ENCODE measurements at regions not wholly inside any gene's neighbourhood (a gene's known extent, or its start where the extent isn't known, plus 50 kb on each side); places are given as distances from the start of the nearest gene placed in this dataset.

DNA sequence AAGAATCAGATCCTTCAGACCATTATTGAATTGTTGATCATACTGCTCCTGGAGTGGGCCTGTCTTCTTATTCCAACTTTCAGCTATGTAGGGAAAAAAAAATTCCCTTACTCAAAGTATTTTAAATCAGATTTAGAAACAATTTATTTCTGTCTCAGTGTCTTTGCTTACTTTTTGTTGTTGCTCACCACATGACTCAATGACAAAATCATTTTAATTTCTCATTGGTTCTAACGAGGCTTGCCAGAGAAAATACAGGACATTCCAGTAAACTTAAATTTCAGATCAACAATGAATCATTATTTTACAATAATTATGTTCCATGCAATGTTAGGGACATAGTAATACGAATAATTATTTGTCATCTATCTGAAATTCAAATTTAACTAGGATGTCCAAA, 748.5 kb upstream of the CBLB start:
- no peak for DNase-seq
- no peak for TF ChIP-seq POLR2A (IDR thresholded peaks at IDR 0.05)
- TF ChIP-seq, protein P1, sequence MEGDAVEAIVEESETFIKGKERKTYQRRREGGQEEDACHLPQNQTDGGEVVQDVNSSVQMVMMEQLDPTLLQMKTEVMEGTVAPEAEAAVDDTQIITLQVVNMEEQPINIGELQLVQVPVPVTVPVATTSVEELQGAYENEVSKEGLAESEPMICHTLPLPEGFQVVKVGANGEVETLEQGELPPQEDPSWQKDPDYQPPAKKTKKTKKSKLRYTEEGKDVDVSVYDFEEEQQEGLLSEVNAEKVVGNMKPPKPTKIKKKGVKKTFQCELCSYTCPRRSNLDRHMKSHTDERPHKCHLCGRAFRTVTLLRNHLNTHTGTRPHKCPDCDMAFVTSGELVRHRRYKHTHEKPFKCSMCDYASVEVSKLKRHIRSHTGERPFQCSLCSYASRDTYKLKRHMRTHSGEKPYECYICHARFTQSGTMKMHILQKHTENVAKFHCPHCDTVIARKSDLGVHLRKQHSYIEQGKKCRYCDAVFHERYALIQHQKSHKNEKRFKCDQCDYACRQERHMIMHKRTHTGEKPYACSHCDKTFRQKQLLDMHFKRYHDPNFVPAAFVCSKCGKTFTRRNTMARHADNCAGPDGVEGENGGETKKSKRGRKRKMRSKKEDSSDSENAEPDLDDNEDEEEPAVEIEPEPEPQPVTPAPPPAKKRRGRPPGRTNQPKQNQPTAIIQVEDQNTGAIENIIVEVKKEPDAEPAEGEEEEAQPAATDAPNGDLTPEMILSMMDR (IDR thresholded peaks at IDR 0.05): no peak

DNA sequence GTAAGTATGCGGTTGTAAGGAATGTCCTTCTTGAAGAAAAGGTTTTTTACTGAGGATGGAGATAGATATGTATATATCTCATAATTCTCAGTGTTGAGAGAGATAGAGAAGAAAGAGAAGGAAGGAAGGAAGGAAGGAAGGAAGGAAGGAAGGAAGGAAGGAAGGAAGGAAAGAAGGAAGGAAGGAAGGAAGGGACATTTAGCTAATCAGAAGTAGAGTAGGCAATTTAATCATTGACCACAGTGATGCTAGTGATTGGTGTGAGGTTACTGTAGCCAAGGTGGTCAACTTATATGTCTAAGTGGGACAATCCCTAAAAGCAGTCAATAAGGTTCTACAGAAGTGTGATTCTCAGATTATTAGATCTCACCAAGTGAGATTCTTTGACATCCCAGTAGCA, 751.8 kb upstream of the CBLB start:
- Histone ChIP-seq H3K27ac (no peak overlapping the region), H3K9me3 (no peaks in the 10 kb centered on the region), H3K4me3 (no peak overlapping the region), H3K4me1 (no peaks in the 10 kb centered on the region), H3K36me3 (no peaks in the 10 kb centered on the region), H3K27me3 (no peaks in the 10 kb centered on the region)
- no peak for DNase-seq
- intact Hi-C loops (cut with DNase I; ENCODE audit: low total_unique reads): no loop called here
- no peak for TF ChIP-seq POLR2A (IDR thresholded peaks at IDR 0.05)
- TF ChIP-seq, protein P1 (IDR thresholded peaks at IDR 0.05): no peak

More for the DNA sequence above, 748.5 kb upstream of the CBLB start:
- no peak overlapping the region for H3K27ac ChIP-seq
- H3K4me1 ChIP-seq: no peaks in the 10 kb centered on the region
- H3K36me3 ChIP-seq: no peaks in the 10 kb centered on the region
- H3K4me3 ChIP-seq: no peak overlapping the region
- intact Hi-C loops (cut with DNase I; ENCODE audit: low total_unique reads): no loop called here
- no peaks in the 10 kb centered on the region for H3K9me3 ChIP-seq
- no peaks in the 10 kb centered on the region for H3K27me3 ChIP-seq

DNA sequence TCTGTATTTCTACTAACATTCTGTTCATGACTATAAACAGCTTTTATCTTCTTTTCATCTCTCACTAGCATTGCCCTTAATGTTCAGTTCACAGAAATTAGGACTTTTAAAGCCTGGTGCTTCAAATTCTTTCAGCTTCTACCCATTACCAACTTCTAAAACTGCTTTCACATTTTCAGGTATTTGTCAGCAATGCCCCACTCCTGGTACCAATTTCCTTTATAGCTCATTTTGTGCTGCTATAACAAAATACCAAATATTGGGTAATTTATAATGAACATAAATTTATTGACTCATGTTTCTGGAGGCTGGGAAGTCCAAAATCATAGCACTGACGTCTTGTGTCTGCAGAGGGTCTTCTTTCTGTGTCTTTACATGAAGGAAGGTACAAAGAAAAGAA, 753.1 kb upstream of the CCDC54 start:
- Histone ChIP-seq H3K9me3 (no peaks in the 10 kb centered on the region), H3K36me3 (no peaks in the 10 kb centered on the region), H3K27ac (no peak overlapping the region), H3K4me1 (no peaks in the 10 kb centered on the region), H3K27me3 (no peaks in the 10 kb centered on the region), H3K4me3 (no peak overlapping the region)
- intact Hi-C loops (cut with DNase I; ENCODE audit: low total_unique reads): no loop called here
- no peak for DNase-seq
- TF ChIP-seq POLR2A (IDR thresholded peaks at IDR 0.05): no peak
- TF ChIP-seq, protein P1 (IDR thresholded peaks at IDR 0.05): no peak

DNA sequence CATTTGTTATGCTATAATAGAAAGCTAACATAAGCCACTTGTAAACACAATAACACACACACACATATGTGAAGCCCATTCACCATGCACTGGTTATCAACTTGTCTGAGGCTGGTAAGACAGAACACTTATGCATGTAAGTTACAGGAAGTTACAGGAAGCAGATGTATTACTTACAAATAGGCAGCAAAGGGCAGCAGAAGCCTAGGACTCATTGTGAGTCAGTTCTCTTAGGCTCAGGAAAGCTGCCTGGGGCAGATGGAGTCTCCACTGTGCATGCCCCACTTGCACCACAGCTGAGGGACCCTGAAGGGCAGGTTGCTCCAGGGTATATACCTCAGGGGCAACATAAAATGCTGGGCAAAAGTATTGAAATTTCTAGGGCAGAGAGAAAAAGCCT, 748.8 kb upstream of the CCDC54 start:
- Histone ChIP-seq H3K9me3 (no peaks in the 10 kb centered on the region), H3K36me3 (no peaks in the 10 kb centered on the region), H3K4me1 (no peaks in the 10 kb centered on the region), H3K27me3 (no peaks in the 10 kb centered on the region), H3K4me3 (no peak overlapping the region), H3K27ac (no peak overlapping the region)
- no peak for TF ChIP-seq POLR2A (IDR thresholded peaks at IDR 0.05)
- TF ChIP-seq, protein P1 (IDR thresholded peaks at IDR 0.05): no peak
- no peak for DNase-seq
- intact Hi-C loops (cut with DNase I; ENCODE audit: low total_unique reads): no loop called here

DNA sequence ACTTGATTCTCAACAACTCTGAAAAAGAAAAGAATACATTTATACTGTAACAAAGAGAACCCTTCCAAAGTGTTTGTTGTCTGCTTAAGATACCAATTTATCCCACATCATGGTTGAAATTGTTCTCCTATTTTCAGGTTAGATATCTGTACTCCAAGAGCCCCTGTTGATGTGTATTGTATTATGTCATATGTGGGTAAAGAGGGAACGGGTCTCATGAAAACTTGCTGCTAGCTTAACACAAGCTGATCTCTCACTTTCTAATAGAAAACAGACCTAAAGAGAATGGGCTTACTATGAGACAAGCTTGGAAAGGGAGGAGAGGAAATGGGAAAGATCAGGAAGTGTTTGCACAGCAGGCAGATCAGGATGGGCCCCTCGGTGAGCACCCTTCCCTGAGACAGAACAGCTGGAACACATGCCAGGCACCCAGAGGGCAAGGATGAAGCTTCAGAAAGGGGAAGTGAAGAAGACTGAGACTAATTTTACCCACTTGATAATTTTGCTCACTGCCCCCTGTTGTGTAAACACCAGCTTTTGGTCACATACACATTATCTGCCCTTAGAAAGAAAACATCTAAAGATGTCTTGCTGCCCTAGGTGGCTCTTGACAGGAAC, 747.9 kb upstream of the CCDC54 start:
- Histone ChIP-seq H3K27me3 (no peaks in the 10 kb centered on the region), H3K36me3 (no peaks in the 10 kb centered on the region), H3K27ac (no peak overlapping the region), H3K4me1 (no peaks in the 10 kb centered on the region), H3K4me3 (no peak overlapping the region), H3K9me3 (no peaks in the 10 kb centered on the region)
- intact Hi-C loops (cut with DNase I; ENCODE audit: low total_unique reads): no loop called here
- no peak for DNase-seq
- TF ChIP-seq POLR2A (IDR thresholded peaks at IDR 0.05): no peak
- TF ChIP-seq, protein P1 (IDR thresholded peaks at IDR 0.05): no peak

Measured in uterus (tissue), 3 donors.